SK-N-MC (cell line): ENCODE measurements at regions not wholly inside any gene's neighbourhood (a gene's known extent, or its start where the extent isn't known, plus 50 kb on each side); places are given as distances from the start of the nearest gene placed in this dataset.

Source experiments
- EZH2 ChIP-seq: fragments of 200-600 bp; sonication (generic); IDR thresholded peaks from one replicate; pipeline ENCODE4 v1.6.1; 2017; ENCODE audit warnings: antibody characterized with exemption
- FOXP2 ChIP-seq: optimal IDR thresholded peaks from 2 replicates; pipeline ENCODE3; 2011; ENCODE audit warnings: mild to moderate bottlenecking, moderate library complexity; ENCODE audit not compliant: insufficient read depth; ENCODE audit errors: extremely low read length, control extremely low read depth
- POLR2AphosphoS5 ChIP-seq: IDR thresholded peaks from 2 replicates; pipeline ENCODE4 v1.6.1; 2012; ENCODE audit warnings: mild to moderate bottlenecking, low read depth, low read length, borderline replicate concordance

GRCh38 chr2:59706729-59707128 lies 846.7 kb downstream of the BCL11A start:
- no peak for TF ChIP-seq EZH2
- TF ChIP-seq POLR2AphosphoS5 = no peak
- TF ChIP-seq FOXP2 = no peak
